GM19238 (cell line): ENCODE measurements at regions not wholly inside any gene's neighbourhood (a gene's known extent, or its start where the extent isn't known, plus 50 kb on each side); places are given as distances from the start of the nearest gene placed in this dataset.
A peak's percentile ranks its signal among the peaks of the same experiment; 100 is the strongest.

ENCODE experiments used
- DNase-seq: peaks from one replicate; pipeline ENCODE4 v3.0.0; 2011; ENCODE audit warnings: low spot score; ENCODE audit not compliant: insufficient read length

GRCh38 chr2:33810046-33810835 lies 211.1 kb upstream of the FAM98A start:
- no peak for DNase-seq

DNA sequence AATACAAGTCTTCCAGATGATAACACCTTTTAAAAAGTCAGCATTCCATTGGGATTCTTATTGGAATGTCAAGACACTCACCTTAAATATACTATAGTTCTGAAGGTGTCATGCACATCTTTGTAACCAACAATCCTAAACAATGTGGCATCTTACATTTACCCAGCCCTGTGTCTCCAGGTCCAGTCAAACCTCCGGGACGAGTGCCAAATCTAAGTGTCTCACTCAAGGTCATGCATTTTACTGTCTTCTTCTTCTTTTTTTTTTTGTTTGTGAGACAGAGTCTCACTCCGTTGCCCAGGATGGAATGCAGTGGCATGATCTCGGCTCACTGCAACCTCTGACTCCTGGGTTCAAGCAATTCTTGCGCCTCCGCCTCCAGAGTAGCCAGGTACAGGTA lies 206.9 kb upstream of the FAM98A start:
- no peak for DNase-seq

DNA sequence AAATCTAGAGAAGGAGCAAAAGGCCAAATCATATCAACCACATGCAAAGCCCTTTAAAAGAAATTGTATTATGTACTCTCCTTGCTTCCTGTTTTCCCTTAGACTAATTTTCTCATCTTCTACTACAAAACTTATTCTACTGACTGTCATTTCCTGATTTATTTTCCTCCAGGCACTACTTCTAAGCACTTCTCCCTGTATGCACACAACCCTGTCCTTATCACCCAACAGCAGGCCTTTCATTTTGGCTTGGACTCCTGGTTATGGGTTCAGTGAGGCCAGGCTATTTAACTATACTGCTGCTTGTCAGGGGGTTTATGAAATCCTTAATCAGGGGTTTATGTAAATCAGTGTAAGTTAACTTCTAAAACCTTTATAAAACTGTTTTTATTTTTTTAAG lies 205.1 kb upstream of the FAM98A start:
- no peak for DNase-seq

DNA sequence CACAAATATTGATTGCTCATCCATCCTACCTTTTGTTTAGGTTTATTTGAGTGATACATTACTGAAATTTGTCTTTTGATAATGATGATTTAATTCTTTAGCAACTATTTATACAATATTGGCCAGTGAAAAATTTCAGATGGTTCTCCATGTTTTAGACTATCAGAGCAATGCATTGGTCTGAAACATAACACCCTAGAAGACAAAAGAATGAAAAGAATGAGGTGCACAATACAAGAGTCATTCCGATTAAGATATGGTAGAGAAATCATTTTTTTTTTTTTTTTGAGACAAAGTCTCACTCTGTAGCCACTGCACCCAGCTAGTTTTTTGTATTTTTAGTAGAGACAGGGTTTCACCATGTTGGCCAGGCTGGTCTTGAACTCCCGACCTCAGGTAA lies 197.4 kb upstream of the FAM98A start:
- DNase-seq, result no peak

GRCh38 chr2:33791625-33792024 lies 192.5 kb upstream of the FAM98A start:
- DNase-seq, result no peak

DNA sequence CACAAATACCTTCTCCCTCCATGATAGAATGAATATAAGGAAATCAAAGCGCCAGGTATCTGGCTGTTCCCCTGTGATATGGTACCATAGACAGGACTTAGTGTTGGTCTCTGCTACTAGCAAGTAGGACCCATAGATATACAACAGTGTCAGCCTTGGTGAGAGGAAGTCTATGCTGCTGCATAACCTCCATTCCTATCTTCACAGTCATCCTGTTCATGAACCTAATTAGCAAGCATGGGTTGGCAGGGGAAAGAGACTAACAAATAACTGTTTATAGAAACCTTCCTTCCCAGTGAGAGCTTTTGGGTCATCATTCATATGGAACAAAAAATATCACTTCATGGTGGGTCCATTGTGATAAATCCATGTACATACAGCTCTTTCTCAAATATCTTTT lies 188.9 kb upstream of the FAM98A start:
- no peak for DNase-seq

DNA sequence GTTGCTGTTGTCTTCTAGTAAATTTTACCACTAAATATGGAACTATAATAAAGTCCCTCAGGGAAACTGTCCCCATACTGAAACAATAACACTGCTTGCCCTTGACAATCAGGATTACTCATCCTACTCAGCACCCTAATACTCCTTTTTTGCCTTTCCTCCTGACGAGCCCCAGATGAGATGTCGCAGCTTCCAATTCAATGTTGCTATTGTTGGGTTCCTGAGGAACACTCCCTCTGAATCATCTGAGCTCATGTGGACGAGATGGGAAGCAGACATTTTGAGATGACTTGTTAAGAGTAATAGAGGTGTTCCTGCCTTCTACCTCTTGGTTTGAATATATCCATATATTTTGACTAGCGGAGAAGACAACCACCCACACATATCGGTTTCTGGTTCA lies 187.8 kb upstream of the FAM98A start:
- DNase-seq, result no peak

GRCh38 chr2:33785201-33786106 lies 186.4 kb upstream of the FAM98A start:
- DNase-seq, result peak; percentile 14

- no peak for DNase-seq
Observed at GRCh38 chr2:33784488-33784887, 185.4 kb upstream of the FAM98A start.

GRCh38 chr2:33782395-33783230 lies 183.5 kb upstream of the FAM98A start:
- no peak for DNase-seq

- DNase-seq, result no peak
Observed at GRCh38 chr2:33777786-33778185, 178.7 kb upstream of the FAM98A start.

GRCh38 chr2:33775306-33775705 lies 176.2 kb upstream of the FAM98A start:
- no peak for DNase-seq

GRCh38 chr2:33770023-33770422 lies 170.9 kb upstream of the FAM98A start:
- no peak for DNase-seq

DNA sequence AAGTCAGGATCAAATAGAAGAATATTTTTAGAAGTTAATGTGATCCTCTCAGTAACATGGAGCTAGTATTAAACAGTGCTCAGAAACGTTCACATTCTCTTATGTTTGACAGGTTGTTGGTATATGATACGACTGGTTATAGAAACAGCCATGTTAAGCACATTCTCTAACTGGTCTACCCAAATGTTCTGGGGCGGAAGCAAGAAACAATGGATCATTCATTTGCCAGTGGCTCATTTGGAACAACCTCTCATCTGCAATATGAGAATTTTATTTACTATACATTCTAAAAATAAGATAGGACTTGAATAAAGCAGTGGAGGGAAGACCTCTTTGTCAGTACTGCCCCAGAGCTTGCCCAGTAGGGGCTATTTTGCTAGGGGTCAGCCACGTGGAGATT lies 167.1 kb upstream of the FAM98A start:
- no peak for DNase-seq

DNA sequence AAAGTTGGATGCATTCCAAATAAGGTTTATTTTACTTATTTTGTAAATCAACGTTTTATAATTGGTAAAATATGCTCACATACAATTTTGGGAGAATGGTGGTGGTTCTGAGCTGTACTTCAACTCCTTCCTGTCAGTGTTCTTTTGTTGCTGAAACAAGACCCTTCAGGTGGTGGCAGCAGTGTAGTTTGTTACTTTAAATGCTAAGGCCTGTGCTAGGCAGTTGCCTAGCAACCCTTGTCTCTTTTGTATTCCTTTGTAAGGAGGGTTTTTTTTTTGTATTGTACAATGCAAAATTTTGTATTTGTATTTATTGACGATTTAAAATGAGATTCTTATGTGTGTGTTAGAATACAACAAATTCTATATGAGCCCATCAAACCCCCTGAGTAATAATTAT lies 166.0 kb upstream of the FAM98A start:
- no peak for DNase-seq

DNA sequence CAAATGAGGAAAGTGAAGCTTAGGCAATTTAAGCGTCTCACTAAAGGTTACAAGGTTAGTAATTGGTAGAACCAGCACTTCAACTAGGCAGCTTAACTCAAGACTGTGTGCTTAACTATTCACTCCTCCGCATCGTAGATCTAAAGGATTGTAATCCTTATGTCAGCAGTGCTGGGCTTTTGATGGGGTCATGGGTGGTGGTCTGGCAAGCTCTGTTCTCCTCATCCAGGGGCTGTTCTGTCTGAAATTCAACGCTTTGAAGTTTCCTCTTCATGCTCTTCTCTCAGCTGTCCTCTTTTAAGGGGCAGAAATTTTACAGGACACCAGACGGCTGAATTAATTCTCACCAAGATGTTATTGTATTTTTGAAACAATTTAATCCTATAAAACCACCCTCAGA lies 165.5 kb upstream of the FAM98A start:
- DNase-seq, result no peak

DNA sequence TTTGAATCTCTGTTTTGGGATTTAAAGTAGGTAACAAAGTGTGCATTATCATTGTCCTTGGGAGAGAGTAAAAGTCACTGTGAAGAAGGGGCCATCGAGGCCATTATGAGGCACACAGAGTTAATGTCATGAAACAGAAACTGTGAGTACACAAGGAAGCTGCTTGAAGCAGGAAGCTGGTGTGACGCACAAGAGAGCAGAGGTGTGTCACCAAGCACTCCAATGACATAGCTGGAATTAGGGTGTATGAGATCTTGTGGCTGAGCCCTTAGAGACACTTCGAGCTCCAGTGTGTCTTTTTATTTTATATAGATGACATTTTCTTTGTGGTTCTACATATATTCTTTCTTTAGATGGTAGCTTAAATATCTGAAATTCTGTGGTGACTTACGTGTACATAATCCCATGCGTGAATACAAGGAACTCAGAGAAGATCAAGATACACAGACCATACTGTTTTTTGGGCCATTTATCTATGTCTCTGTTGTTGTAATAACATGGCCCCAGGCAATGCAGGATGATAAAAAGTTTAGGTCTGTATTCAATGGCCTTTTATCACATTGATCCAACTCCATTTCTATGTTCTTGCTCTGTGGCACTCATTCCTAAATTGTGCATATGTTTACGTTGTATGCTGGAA lies 164.7 kb upstream of the FAM98A start:
- DNase-seq, result no peak

DNA sequence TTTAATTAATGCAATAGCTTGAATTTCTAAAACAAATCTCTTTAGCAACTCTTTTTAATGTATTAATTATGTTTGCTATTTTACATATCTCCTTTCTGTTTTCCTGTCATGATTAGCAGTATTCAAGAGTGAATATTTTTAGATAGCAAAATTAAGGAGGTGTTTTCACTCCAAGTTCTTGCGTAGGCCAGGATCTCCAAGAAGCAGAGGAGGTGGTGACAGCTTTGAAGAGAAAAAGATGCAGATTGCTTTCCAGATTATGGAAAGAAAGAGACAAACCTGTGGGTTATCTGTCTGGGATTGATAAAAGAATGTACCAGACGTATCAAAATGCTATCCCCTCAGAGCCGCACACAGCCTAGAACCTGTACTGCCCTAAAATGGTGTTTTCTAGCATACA lies 163.5 kb upstream of the FAM98A start:
- DNase-seq, result no peak

DNA sequence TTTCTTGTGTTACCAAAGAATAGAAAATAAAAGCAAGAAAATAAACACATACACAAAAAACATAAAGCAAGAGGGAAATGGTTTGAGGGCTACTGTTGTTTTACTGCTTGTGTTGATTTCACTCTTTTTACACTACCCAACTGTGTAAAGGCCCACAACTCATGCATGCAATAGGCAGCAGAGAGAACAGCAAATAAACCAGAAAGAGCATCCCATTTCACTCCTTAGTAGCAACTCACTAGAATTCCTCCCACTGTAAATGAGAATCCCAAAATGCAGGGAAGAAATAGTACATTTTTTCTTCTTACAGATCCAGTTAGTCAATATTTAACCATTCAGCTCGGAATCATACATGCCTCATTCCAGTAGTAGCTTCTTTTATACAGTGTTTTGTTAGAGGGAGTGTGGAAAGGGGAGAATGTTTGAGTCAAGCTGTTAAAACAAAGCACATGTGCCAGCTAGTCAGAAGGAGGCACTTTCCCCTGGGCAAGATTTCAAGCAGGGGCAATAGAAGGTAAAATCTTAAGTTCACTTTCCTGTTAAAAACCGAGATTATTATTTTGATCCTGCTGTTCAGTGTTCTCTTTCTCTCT lies 147.2 kb upstream of the FAM98A start:
- DNase-seq, result no peak

GRCh38 chr2:33735096-33735495 lies 136.0 kb upstream of the FAM98A start:
- no peak for DNase-seq

GRCh38 chr2:33730804-33731203 lies 131.7 kb upstream of the FAM98A start:
- no peak for DNase-seq
